Naive thymus-derived CD4-positive, alpha-beta T cell (primary cell): ENCODE measurements at regions not wholly inside any gene's neighbourhood (a gene's known extent, or its start where the extent isn't known, plus 50 kb on each side); places are given as distances from the start of the nearest gene placed in this dataset.

Experiments used
- ATAC-seq: fragments of 150-1000 bp; cut with Tn5 transposase; 2 replicates; pipeline ENCODE4 v1.10.0; 2021; ENCODE audit warnings: mild to moderate bottlenecking, moderate library complexity
- CTCF ChIA-PET: fragments of 350-600 bp; sonication (Branson Sonifier 250); formaldehyde crosslinking; loops from one replicate; lab custom pipeline; 2021; ENCODE audit warnings: antibody characterized with exemption; lab: Charles Lee
- POLR2A ChIA-PET: fragments of 350-600 bp; sonication (Branson Sonifier 250); formaldehyde crosslinking; loops from one replicate; lab custom pipeline; 2021; ENCODE audit warnings: antibody characterized with exemption, inconsistent platforms; lab: Charles Lee
- DNase-seq, 9 donors: peaks; one replicate each; pipeline versions ENCODE4 v3.0.0 to v3.0.0-alpha.2; 2020 to 2022; ENCODE audit warnings: mixed read lengths in 1 of 9
- H3K27ac ChIP-seq: one replicate; pipeline ENCODE4 v1.7.0; 2013; ENCODE audit warnings: mild to moderate bottlenecking, low read depth, low read length, moderate library complexity
- H3K27me3 ChIP-seq, 2 donors: one replicate each; pipeline ENCODE4 v1.7.0; 2013; ENCODE audit warnings: low read length in 2 of 2, mild to moderate bottlenecking in 2 of 2, moderate library complexity in 2 of 2; ENCODE audit not compliant: control insufficient read depth in 2 of 2, insufficient read depth in 2 of 2
- H3K36me3 ChIP-seq, 3 experiments: 1 replicate in 2 of 3; 2 replicates in 1 of 3; pipeline ENCODE4 v1.7.0; 2013; ENCODE audit warnings: low read length in 3 of 3, mild to moderate bottlenecking in 3 of 3, moderate library complexity in 1 of 3; ENCODE audit not compliant: insufficient read depth in 3 of 3, control insufficient read depth in 2 of 3
- H3K4me1 ChIP-seq, 2 donors: one replicate each; pipeline ENCODE4 v1.7.0; 2013; ENCODE audit warnings: low read length in 2 of 2, mild to moderate bottlenecking in 2 of 2, moderate library complexity in 1 of 2; ENCODE audit not compliant: control insufficient read depth in 2 of 2, insufficient read depth in 2 of 2
- H3K4me3 ChIP-seq: 2 replicates; pipeline ENCODE4 v1.7.0; 2013; ENCODE audit warnings: mild to moderate bottlenecking, low read length
- H3K9me3 ChIP-seq, 3 experiments: 1 replicate in 2 of 3; 2 replicates in 1 of 3; pipeline ENCODE4 v1.7.0; 2013; ENCODE audit warnings: low read length in 3 of 3; ENCODE audit not compliant: control insufficient read depth in 2 of 3
- H3K27ac Mint-ChIP-seq, 9 donors: one replicate each; pipeline ENCODE4 v1.8.0; 2020 to 2022; ENCODE audit warnings: mixed read lengths in 9 of 9, mild to moderate bottlenecking in 8 of 9, moderate library complexity in 5 of 9, inconsistent platforms in 2 of 9
- H3K27me3 Mint-ChIP-seq, 5 donors: one replicate each; pipeline ENCODE4 v1.8.0; 2021 to 2022; ENCODE audit warnings: mixed read lengths in 5 of 5, mild to moderate bottlenecking in 1 of 5
- H3K36me3 Mint-ChIP-seq, 5 donors: one replicate each; pipeline ENCODE4 v1.8.0; 2020 to 2022; ENCODE audit warnings: mixed read lengths in 5 of 5, mild to moderate bottlenecking in 3 of 5, inconsistent platforms in 1 of 5
- H3K4me1 Mint-ChIP-seq, 7 donors: one replicate each; pipeline ENCODE4 v1.8.0; 2020 to 2022; ENCODE audit warnings: mixed read lengths in 7 of 7, mild to moderate bottlenecking in 3 of 7, inconsistent platforms in 1 of 7
- H3K4me3 Mint-ChIP-seq, 10 donors: one replicate each; pipeline ENCODE4 v1.8.0; 2020 to 2022; ENCODE audit warnings: mild to moderate bottlenecking in 10 of 10, mixed read lengths in 10 of 10, moderate library complexity in 6 of 10, inconsistent platforms in 2 of 10
- H3K9me3 Mint-ChIP-seq, 11 donors: one replicate each; pipeline ENCODE4 v1.8.0; 2020 to 2022; ENCODE audit warnings: mixed read lengths in 11 of 11, mild to moderate bottlenecking in 4 of 11, inconsistent platforms in 1 of 11, moderate library complexity in 1 of 11
- intact Hi-C, 2 donors: fragments of 100-400 bp; cut with micrococcal nuclease; formaldehyde crosslinking; loops; one replicate each; pipeline ENCODE4 v1.15.1; 2023

GRCh38 chr1:81330111-81330510 lies 470.6 kb upstream of the ADGRL2 start:
- CTCF ChIA-PET, result no interaction called here
- Histone ChIP-seq H3K27ac (no peak overlapping the region), H3K27me3 (no peaks in the 10 kb centered on the region), H3K9me3 (no peaks in the 10 kb centered on the region), H3K4me3 (no peak overlapping the region), H3K4me1 (no peaks in the 10 kb centered on the region), H3K36me3 (no peaks in the 10 kb centered on the region)
- Mint-ChIP-seq H3K36me3 (no peaks in the 10 kb centered on the region), H3K9me3 (peaks cover 0 to 5% (median 0%) of the 10 kb centered on the region in 11 donors), H3K4me3 (no peak overlapping the region), H3K27ac (no peak overlapping the region), H3K4me1 (no peaks in the 10 kb centered on the region), H3K27me3 (no peaks in the 10 kb centered on the region)
- DNase-seq (no peak), ATAC-seq (no peak)
- intact Hi-C loops, result no loop called here
- POLR2A ChIA-PET, result no interaction called here

- no peak for DNase-seq
- ATAC-seq, result no peak
- POLR2A ChIA-PET, result no interaction called here
- no peak overlapping the region for H3K4me3 Mint-ChIP-seq
- no peaks in the 10 kb centered on the region for H3K27me3 Mint-ChIP-seq
- no peaks in the 10 kb centered on the region for H3K36me3 Mint-ChIP-seq
- Histone ChIP-seq H3K27ac (no peak overlapping the region), H3K4me3 (no peak overlapping the region), H3K4me1 (no peaks in the 10 kb centered on the region), H3K36me3 (no peaks in the 10 kb centered on the region), H3K9me3 (no peaks in the 10 kb centered on the region), H3K27me3 (no peaks in the 10 kb centered on the region)
- peaks cover 0 to 5% (median 0%) of the 10 kb centered on the region in 11 donors for H3K9me3 Mint-ChIP-seq
- CTCF ChIA-PET, result no interaction called here
- intact Hi-C loops, result no loop called here
- H3K4me1 Mint-ChIP-seq, result no peaks in the 10 kb centered on the region
- H3K27ac Mint-ChIP-seq, result no peak overlapping the region
Observed at GRCh38 chr1:81329041-81329440, 471.7 kb upstream of the ADGRL2 start.

GRCh38 chr1:81327743-81328142 lies 473.0 kb upstream of the ADGRL2 start:
- Histone ChIP-seq H3K9me3 (no peaks in the 10 kb centered on the region), H3K4me3 (no peak overlapping the region), H3K36me3 (no peaks in the 10 kb centered on the region), H3K27me3 (no peaks in the 10 kb centered on the region), H3K4me1 (no peaks in the 10 kb centered on the region), H3K27ac (no peak overlapping the region)
- DNase-seq (no peak), ATAC-seq (no peak)
- Mint-ChIP-seq H3K4me1 (no peaks in the 10 kb centered on the region), H3K27me3 (no peaks in the 10 kb centered on the region), H3K4me3 (no peak overlapping the region), H3K36me3 (no peaks in the 10 kb centered on the region), H3K27ac (no peak overlapping the region), H3K9me3 (peaks cover 0 to 7% (median 0%) of the 10 kb centered on the region in 11 donors)
- POLR2A ChIA-PET, result no interaction called here
- CTCF ChIA-PET, result no interaction called here
- intact Hi-C loops, result no loop called here

- ATAC-seq, result no peak
Observed at GRCh38 chr1:81327103-81327710, 473.5 kb upstream of the ADGRL2 start.

GRCh38 chr1:81326212-81326611 lies 474.5 kb upstream of the ADGRL2 start:
- ATAC-seq (no peak), DNase-seq (no peak)
- ChIA-PET CTCF (no interaction called here), POLR2A (no interaction called here)
- no peaks in the 10 kb centered on the region for H3K36me3 ChIP-seq
- H3K27ac ChIP-seq, result no peak overlapping the region
- Mint-ChIP-seq H3K9me3 (peaks cover 0 to 7% (median 0%) of the 10 kb centered on the region in 11 donors), H3K4me3 (no peak overlapping the region), H3K27ac (no peak overlapping the region), H3K4me1 (no peaks in the 10 kb centered on the region), H3K27me3 (no peaks in the 10 kb centered on the region), H3K36me3 (no peaks in the 10 kb centered on the region)
- no peak overlapping the region for H3K4me3 ChIP-seq
- no peaks in the 10 kb centered on the region for H3K9me3 ChIP-seq
- intact Hi-C loops, result no loop called here
- H3K4me1 ChIP-seq, result no peaks in the 10 kb centered on the region
- no peaks in the 10 kb centered on the region for H3K27me3 ChIP-seq

More at GRCh38 chr1:81327103-81327710, 473.5 kb upstream of the ADGRL2 start:
- no peaks in the 10 kb centered on the region for H3K27me3 ChIP-seq
- H3K9me3 ChIP-seq, result no peaks in the 10 kb centered on the region
- no peak overlapping the region for H3K27ac Mint-ChIP-seq
- no peaks in the 10 kb centered on the region for H3K27me3 Mint-ChIP-seq
- H3K36me3 ChIP-seq, result no peaks in the 10 kb centered on the region
- peaks cover 0 to 7% (median 0%) of the 10 kb centered on the region in 11 donors for H3K9me3 Mint-ChIP-seq
- H3K4me1 Mint-ChIP-seq, result no peaks in the 10 kb centered on the region
- CTCF ChIA-PET, result no interaction called here
- H3K27ac ChIP-seq, result no peak overlapping the region
- DNase-seq, result no peak
- intact Hi-C loops, result no loop called here
- no peaks in the 10 kb centered on the region for H3K36me3 Mint-ChIP-seq
- H3K4me1 ChIP-seq, result no peaks in the 10 kb centered on the region
- no peak overlapping the region for H3K4me3 ChIP-seq
- POLR2A ChIA-PET, result no interaction called here
- no peak overlapping the region for H3K4me3 Mint-ChIP-seq

- POLR2A ChIA-PET, result no interaction called here
Observed at GRCh38 chr1:81325397-81325796, 475.3 kb upstream of the ADGRL2 start.

GRCh38 chr1:81323862-81324261 lies 476.9 kb upstream of the ADGRL2 start:
- no peak for DNase-seq
- no peaks in the 10 kb centered on the region for H3K4me1 ChIP-seq
- H3K36me3 ChIP-seq, result no peaks in the 10 kb centered on the region
- POLR2A ChIA-PET, result no interaction called here
- no peaks in the 10 kb centered on the region for H3K27me3 ChIP-seq
- CTCF ChIA-PET, result no interaction called here
- Mint-ChIP-seq H3K9me3 (peaks cover 0 to 12% (median 0%) of the 10 kb centered on the region in 11 donors), H3K36me3 (no peaks in the 10 kb centered on the region), H3K4me3 (no peak overlapping the region), H3K4me1 (no peaks in the 10 kb centered on the region), H3K27ac (no peak overlapping the region), H3K27me3 (no peaks in the 10 kb centered on the region)
- H3K9me3 ChIP-seq, result no peaks in the 10 kb centered on the region
- H3K4me3 ChIP-seq, result no peak overlapping the region
- no peak for ATAC-seq
- H3K27ac ChIP-seq, result no peak overlapping the region
- intact Hi-C loops, result no loop called here

More at GRCh38 chr1:81325397-81325796, 475.3 kb upstream of the ADGRL2 start:
- no peaks in the 10 kb centered on the region for H3K27me3 ChIP-seq
- H3K4me3 Mint-ChIP-seq, result no peak overlapping the region
- H3K27ac Mint-ChIP-seq, result no peak overlapping the region
- peaks cover 0 to 7% (median 0%) of the 10 kb centered on the region in 11 donors for H3K9me3 Mint-ChIP-seq
- CTCF ChIA-PET, result no interaction called here
- intact Hi-C loops, result no loop called here
- H3K27me3 Mint-ChIP-seq, result no peaks in the 10 kb centered on the region
- no peaks in the 10 kb centered on the region for H3K4me1 Mint-ChIP-seq
- H3K9me3 ChIP-seq, result no peaks in the 10 kb centered on the region
- no peaks in the 10 kb centered on the region for H3K36me3 Mint-ChIP-seq
- H3K4me1 ChIP-seq, result no peaks in the 10 kb centered on the region
- H3K27ac ChIP-seq, result no peak overlapping the region
- ATAC-seq, result no peak
- H3K4me3 ChIP-seq, result no peak overlapping the region
- H3K36me3 ChIP-seq, result no peaks in the 10 kb centered on the region
- no peak for DNase-seq
